ENCODE measurements at regions not wholly inside any gene's neighbourhood (a gene's known extent, or its start where the extent isn't known, plus 50 kb on each side); places are given as distances from the start of the nearest gene placed in this dataset.

GRCh38 chr2:7800031-7800430, 881.8 kb upstream of the ID2 start:
- no peak for TF ChIP-seq CTCF (IDR thresholded peaks at IDR 0.05)
- Mint-ChIP-seq H3K27me3 (ENCODE audit: unreplicated experiment) (no peaks in the 10 kb centered on the region), H3K9me3 (ENCODE audit: unreplicated experiment) (peaks cover 4% of the 10 kb centered on the region), H3K27ac (ENCODE audit: unreplicated experiment) (no peak overlapping the region), H3K36me3 (ENCODE audit: unreplicated experiment) (no peaks in the 10 kb centered on the region), H3K4me3 (ENCODE audit: unreplicated experiment) (no peak overlapping the region), H3K4me1 (ENCODE audit: unreplicated experiment) (peaks cover 6% of the 10 kb centered on the region)
- no peak for DNase-seq (ENCODE audit: extremely low spot score, unreplicated experiment)

- Mint-ChIP-seq H3K27ac (ENCODE audit: unreplicated experiment) (no peak overlapping the region), H3K27me3 (ENCODE audit: unreplicated experiment) (no peaks in the 10 kb centered on the region), H3K9me3 (ENCODE audit: unreplicated experiment) (peaks cover 4% of the 10 kb centered on the region), H3K4me3 (ENCODE audit: unreplicated experiment) (no peak overlapping the region), H3K4me1 (ENCODE audit: unreplicated experiment) (peaks cover 4% of the 10 kb centered on the region), H3K36me3 (ENCODE audit: unreplicated experiment) (no peaks in the 10 kb centered on the region)
- DNase-seq (ENCODE audit: extremely low spot score, unreplicated experiment), result no peak
- no peak for TF ChIP-seq CTCF (IDR thresholded peaks at IDR 0.05)
Observed at GRCh38 chr2:7801212-7801611, 880.6 kb upstream of the ID2 start.

- no peaks in the 10 kb centered on the region for H3K27me3 Mint-ChIP-seq (ENCODE audit: unreplicated experiment)
- no peak overlapping the region for H3K27ac Mint-ChIP-seq (ENCODE audit: unreplicated experiment)
- no peak for DNase-seq (ENCODE audit: extremely low spot score, unreplicated experiment)
- peaks cover 4% of the 10 kb centered on the region for H3K9me3 Mint-ChIP-seq (ENCODE audit: unreplicated experiment)
- TF ChIP-seq CTCF (IDR thresholded peaks at IDR 0.05), result no peak
- H3K36me3 Mint-ChIP-seq (ENCODE audit: unreplicated experiment), result no peaks in the 10 kb centered on the region
- peaks cover 4% of the 10 kb centered on the region for H3K4me1 Mint-ChIP-seq (ENCODE audit: unreplicated experiment)
- H3K4me3 Mint-ChIP-seq (ENCODE audit: unreplicated experiment), result no peak overlapping the region
Observed at GRCh38 chr2:7803515-7803914, 878.3 kb upstream of the ID2 start.

- H3K9me3 Mint-ChIP-seq (ENCODE audit: unreplicated experiment), result peaks cover under 1% of the 10 kb centered on the region
- no peak for TF ChIP-seq CTCF (IDR thresholded peaks at IDR 0.05)
- H3K36me3 Mint-ChIP-seq (ENCODE audit: unreplicated experiment), result no peaks in the 10 kb centered on the region
- H3K4me3 Mint-ChIP-seq (ENCODE audit: unreplicated experiment), result no peak overlapping the region
- no peaks in the 10 kb centered on the region for H3K27me3 Mint-ChIP-seq (ENCODE audit: unreplicated experiment)
- H3K4me1 Mint-ChIP-seq (ENCODE audit: unreplicated experiment), result peaks cover 5% of the 10 kb centered on the region
- no peak for DNase-seq (ENCODE audit: extremely low spot score, unreplicated experiment)
- no peak overlapping the region for H3K27ac Mint-ChIP-seq (ENCODE audit: unreplicated experiment)
Observed at GRCh38 chr2:7809640-7810039, 872.2 kb upstream of the ID2 start.

GRCh38 chr2:7811073-7811472, 870.8 kb upstream of the ID2 start:
- no peak for DNase-seq (ENCODE audit: extremely low spot score, unreplicated experiment)
- no peak for TF ChIP-seq CTCF (IDR thresholded peaks at IDR 0.05)
- Mint-ChIP-seq H3K4me1 (ENCODE audit: unreplicated experiment) (peaks cover 5% of the 10 kb centered on the region), H3K27ac (ENCODE audit: unreplicated experiment) (no peak overlapping the region), H3K27me3 (ENCODE audit: unreplicated experiment) (no peaks in the 10 kb centered on the region), H3K36me3 (ENCODE audit: unreplicated experiment) (no peaks in the 10 kb centered on the region), H3K9me3 (ENCODE audit: unreplicated experiment) (peaks cover 3% of the 10 kb centered on the region), H3K4me3 (ENCODE audit: unreplicated experiment) (no peak overlapping the region)
